IMR-90 (cell line): ENCODE measurements at regions not wholly inside any gene's neighbourhood (a gene's known extent, or its start where the extent isn't known, plus 50 kb on each side); places are given as distances from the start of the nearest gene placed in this dataset.

Experiments used
- BHLHE40 ChIP-seq: fragments of 150-350 bp; IDR thresholded peaks from 2 replicates; pipeline ENCODE4 v1.6.1; 2016; ENCODE audit warnings: mild to moderate bottlenecking, low read depth, low read length
- CEBPB ChIP-seq: IDR thresholded peaks from 2 replicates; pipeline ENCODE4 v1.6.1; 2012; ENCODE audit warnings: low read depth, low read length, improper control_type of control experiment
- CTCF ChIP-seq: conservative IDR thresholded peaks from 2 replicates; pipeline ENCODE4 v1.5.1; 2012; ENCODE audit warnings: mild to moderate bottlenecking, low read depth, low read length, improper control_type of control experiment
- ELK1 ChIP-seq: fragments of 150-350 bp; IDR thresholded peaks from 2 replicates; pipeline ENCODE4 v1.6.1; 2016; ENCODE audit warnings: low read depth, mild to moderate bottlenecking, low read length, moderate library complexity, borderline replicate concordance
- MXI1 ChIP-seq: IDR thresholded peaks from 2 replicates; pipeline ENCODE4 v1.6.1; 2012; ENCODE audit warnings: low read depth, mild to moderate bottlenecking, low read length, moderate library complexity, borderline replicate concordance
- POLR2A ChIP-seq: IDR thresholded peaks from 2 replicates; pipeline ENCODE4 v1.6.1; 2012; ENCODE audit warnings: mild to moderate bottlenecking, low read depth, low read length
- RAD21 ChIP-seq: IDR thresholded peaks from 2 replicates; pipeline ENCODE4 v1.6.1; 2012; ENCODE audit warnings: low read length, improper control_type of control experiment
- RFX5 ChIP-seq: IDR thresholded peaks from 2 replicates; pipeline ENCODE4 v1.8.0; 2012; ENCODE audit warnings: low read depth, mild to moderate bottlenecking, low read length, moderate library complexity
- SMC3 ChIP-seq: fragments of 150-350 bp; IDR thresholded peaks from 2 replicates; pipeline ENCODE4 v1.6.1; 2016; ENCODE audit warnings: low read depth, mild to moderate bottlenecking, antibody characterized with exemption, low read length, moderate library complexity

- TF ChIP-seq CTCF, result no peak
- TF ChIP-seq BHLHE40, result no peak
- TF ChIP-seq RAD21, result no peak
- TF ChIP-seq CEBPB, result no peak
- TF ChIP-seq ELK1, result no peak
- no peak for TF ChIP-seq MXI1
- no peak for TF ChIP-seq SMC3
- TF ChIP-seq POLR2A, result no peak
- TF ChIP-seq RFX5, result no peak
Measured at GRCh38 chr3:191987831-191988350, 526.9 kb downstream of the PYDC2 start.
